GM06990 (cell line): ENCODE measurements at regions not wholly inside any gene's neighbourhood (a gene's known extent, or its start where the extent isn't known, plus 50 kb on each side); places are given as distances from the start of the nearest gene placed in this dataset.

Experiments
- DNase-seq: peaks from one replicate; pipeline ENCODE4 v3.0.0-alpha.2; 2011; ENCODE audit not compliant: insufficient read length; ENCODE audit errors: extremely low read depth
- H3K27me3 ChIP-seq: replicated peaks from 2 replicates; pipeline ENCODE4 v1.6.0; 2011; ENCODE audit warnings: low read length; ENCODE audit not compliant: control insufficient read depth, insufficient read depth
- H3K36me3 ChIP-seq: 2 replicates; pipeline ENCODE4 v1.5.1; 2011; ENCODE audit warnings: low read length; ENCODE audit not compliant: control insufficient read depth, insufficient read depth
- H3K4me3 ChIP-seq: replicated peaks from 2 replicates; pipeline ENCODE4 v1.5.1; 2011; ENCODE audit warnings: low read depth, mild to moderate bottlenecking, control low read depth, low read length
- CTCF ChIP-seq: IDR thresholded peaks from 2 replicates; pipeline ENCODE4 v1.5.1; 2011; ENCODE audit warnings: low read length, control low read depth, mild to moderate bottlenecking, inconsistent platforms; ENCODE audit not compliant: insufficient read depth, poor library complexity, severe bottlenecking

- no peak for DNase-seq
- Histone ChIP-seq H3K36me3 (no peaks in the 10 kb centered on the region), H3K27me3 (no peaks in the 10 kb centered on the region), H3K4me3 (no peak overlapping the region)
- TF ChIP-seq CTCF = no peak
Measured at GRCh38 chr13:84126671-84127171, 244.4 kb upstream of the SLITRK1 start.

- no peak for TF ChIP-seq CTCF
- no peaks in the 10 kb centered on the region for H3K36me3 ChIP-seq
- DNase-seq = no peak
- H3K27me3 ChIP-seq = no peaks in the 10 kb centered on the region
- H3K4me3 ChIP-seq = no peak overlapping the region
Measured at GRCh38 chr13:84121456-84121855, 239.2 kb upstream of the SLITRK1 start.

DNA sequence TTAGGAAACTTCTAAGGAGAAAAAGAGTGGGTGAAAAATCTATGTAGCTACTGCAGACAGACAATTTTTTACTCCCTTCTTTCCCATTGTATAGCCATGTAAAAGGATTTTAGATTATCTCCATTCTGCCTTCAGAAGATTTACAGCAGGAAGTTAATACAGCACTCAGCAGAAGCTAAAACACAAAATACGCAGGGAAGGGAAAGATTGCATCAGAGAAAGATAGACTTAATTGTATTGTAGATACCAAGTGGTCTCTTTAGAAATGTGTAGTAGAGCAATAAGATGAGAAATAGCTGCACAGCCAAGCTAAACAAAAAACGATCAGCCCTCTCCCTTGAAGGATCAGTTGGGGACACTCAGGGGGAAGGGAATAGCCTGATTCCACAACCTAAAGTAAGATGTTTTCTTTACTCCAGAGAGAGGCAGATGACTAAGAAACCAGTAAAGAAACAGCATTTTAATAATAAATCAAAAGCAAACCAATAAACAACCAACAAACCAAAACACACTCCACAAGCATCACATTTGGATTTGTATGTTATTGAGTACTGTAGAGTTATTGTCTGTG lies 236.7 kb upstream of the SLITRK1 start:
- H3K36me3 ChIP-seq = no peaks in the 10 kb centered on the region
- H3K4me3 ChIP-seq = no peak overlapping the region
- H3K27me3 ChIP-seq = no peaks in the 10 kb centered on the region
- TF ChIP-seq CTCF = no peak
- DNase-seq = no peak

- Histone ChIP-seq H3K36me3 (no peaks in the 10 kb centered on the region), H3K27me3 (no peaks in the 10 kb centered on the region), H3K4me3 (no peak overlapping the region)
- no peak for TF ChIP-seq CTCF
- DNase-seq = no peak
Measured at GRCh38 chr13:84098273-84098672, 216.0 kb upstream of the SLITRK1 start.

DNA sequence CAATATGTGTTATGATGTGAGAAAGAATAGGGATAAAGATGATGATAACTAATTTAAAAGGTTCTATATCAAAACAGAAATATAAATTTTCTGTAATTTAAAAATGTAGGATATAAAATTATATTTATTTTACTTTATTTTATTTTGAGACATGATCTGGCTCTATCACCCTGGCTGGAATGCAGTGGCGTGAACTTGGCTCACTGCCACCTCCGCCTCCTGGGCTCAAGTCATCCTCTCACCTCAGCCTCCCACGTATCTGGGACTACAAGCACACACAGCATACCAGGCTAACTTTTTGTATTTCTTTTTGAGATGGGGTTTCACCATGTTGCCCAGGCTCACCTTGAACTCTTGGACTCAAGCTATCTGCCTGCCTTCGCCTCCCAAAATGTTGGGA lies 214.9 kb upstream of the SLITRK1 start:
- Histone ChIP-seq H3K27me3 (no peaks in the 10 kb centered on the region), H3K4me3 (no peak overlapping the region), H3K36me3 (no peaks in the 10 kb centered on the region)
- no peak for TF ChIP-seq CTCF
- no peak for DNase-seq

GRCh38 chr13:84096216-84096615 lies 213.9 kb upstream of the SLITRK1 start:
- Histone ChIP-seq H3K36me3 (no peaks in the 10 kb centered on the region), H3K4me3 (no peak overlapping the region), H3K27me3 (no peaks in the 10 kb centered on the region)
- no peak for DNase-seq
- no peak for TF ChIP-seq CTCF
